AG04449 (cell line): ENCODE measurements at regions not wholly inside any gene's neighbourhood (a gene's known extent, or its start where the extent isn't known, plus 50 kb on each side); places are given as distances from the start of the nearest gene placed in this dataset.

Experiments used
- CTCF ChIA-PET: fragments of 350-600 bp; formaldehyde crosslinking; extraction: SDS; loops from one replicate; lab custom pipeline; 2021; ENCODE audit warnings: antibody characterized with exemption; lab: Yijun Ruan, JAX
- POLR2A ChIA-PET: fragments of 400-600, 350-600 bp; formaldehyde crosslinking; extraction: SDS; loops from one replicate; lab custom pipeline; 2020; ENCODE audit warnings: antibody characterized with exemption, inconsistent platforms; lab: Yijun Ruan, JAX
- DNase-seq: peaks from one replicate; pipeline ENCODE4 v3.0.0-alpha.2; 2010; ENCODE audit warnings: low read depth, low spot score
- H3K4me3 ChIP-seq: 2 replicates; pipeline ENCODE4 v1.5.1; 2011; ENCODE audit warnings: low read depth, mild to moderate bottlenecking, control low read depth, low read length
- TF ChIP-seq, protein P1 (sequence below): IDR thresholded peaks from one replicate; pipeline ENCODE4 v1.5.1; 2011; ENCODE audit warnings: mild to moderate bottlenecking, moderate library complexity, low read length, control low read depth, inconsistent platforms; ENCODE audit not compliant: insufficient read depth; ENCODE audit errors: missing control alignments

- TF ChIP-seq, protein P1, sequence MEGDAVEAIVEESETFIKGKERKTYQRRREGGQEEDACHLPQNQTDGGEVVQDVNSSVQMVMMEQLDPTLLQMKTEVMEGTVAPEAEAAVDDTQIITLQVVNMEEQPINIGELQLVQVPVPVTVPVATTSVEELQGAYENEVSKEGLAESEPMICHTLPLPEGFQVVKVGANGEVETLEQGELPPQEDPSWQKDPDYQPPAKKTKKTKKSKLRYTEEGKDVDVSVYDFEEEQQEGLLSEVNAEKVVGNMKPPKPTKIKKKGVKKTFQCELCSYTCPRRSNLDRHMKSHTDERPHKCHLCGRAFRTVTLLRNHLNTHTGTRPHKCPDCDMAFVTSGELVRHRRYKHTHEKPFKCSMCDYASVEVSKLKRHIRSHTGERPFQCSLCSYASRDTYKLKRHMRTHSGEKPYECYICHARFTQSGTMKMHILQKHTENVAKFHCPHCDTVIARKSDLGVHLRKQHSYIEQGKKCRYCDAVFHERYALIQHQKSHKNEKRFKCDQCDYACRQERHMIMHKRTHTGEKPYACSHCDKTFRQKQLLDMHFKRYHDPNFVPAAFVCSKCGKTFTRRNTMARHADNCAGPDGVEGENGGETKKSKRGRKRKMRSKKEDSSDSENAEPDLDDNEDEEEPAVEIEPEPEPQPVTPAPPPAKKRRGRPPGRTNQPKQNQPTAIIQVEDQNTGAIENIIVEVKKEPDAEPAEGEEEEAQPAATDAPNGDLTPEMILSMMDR = no peak
- DNase-seq = no peak
- POLR2A ChIA-PET = no interaction called here
- CTCF ChIA-PET = no interaction called here
- no peak overlapping the region for H3K4me3 ChIP-seq
Measured at GRCh38 chr2:200203381-200203827, 103.1 kb upstream of the SPATS2L start.

- POLR2A ChIA-PET = no interaction called here
- no peak overlapping the region for H3K4me3 ChIP-seq
- TF ChIP-seq, protein P1 = no peak
- CTCF ChIA-PET = no interaction called here
- no peak for DNase-seq
Measured at GRCh38 chr2:200208041-200208440, 98.5 kb upstream of the SPATS2L start.

- POLR2A ChIA-PET = no interaction called here
- TF ChIP-seq, protein P1 = no peak
- H3K4me3 ChIP-seq = no peak overlapping the region
- CTCF ChIA-PET = no interaction called here
- no peak for DNase-seq
Measured at GRCh38 chr2:200209030-200209429, 97.5 kb upstream of the SPATS2L start.

- CTCF ChIA-PET = interaction anchor here (1.5 kb wide), 1 partner anchor 226 kb away, joined by 6 read pairs; no protein-coding TSS in a partner anchor
- POLR2A ChIA-PET = no interaction called here
- DNase-seq = no peak
- TF ChIP-seq, protein P1 = no peak
- no peak overlapping the region for H3K4me3 ChIP-seq
Measured at GRCh38 chr2:200211643-200212042, 94.8 kb upstream of the SPATS2L start.

DNA sequence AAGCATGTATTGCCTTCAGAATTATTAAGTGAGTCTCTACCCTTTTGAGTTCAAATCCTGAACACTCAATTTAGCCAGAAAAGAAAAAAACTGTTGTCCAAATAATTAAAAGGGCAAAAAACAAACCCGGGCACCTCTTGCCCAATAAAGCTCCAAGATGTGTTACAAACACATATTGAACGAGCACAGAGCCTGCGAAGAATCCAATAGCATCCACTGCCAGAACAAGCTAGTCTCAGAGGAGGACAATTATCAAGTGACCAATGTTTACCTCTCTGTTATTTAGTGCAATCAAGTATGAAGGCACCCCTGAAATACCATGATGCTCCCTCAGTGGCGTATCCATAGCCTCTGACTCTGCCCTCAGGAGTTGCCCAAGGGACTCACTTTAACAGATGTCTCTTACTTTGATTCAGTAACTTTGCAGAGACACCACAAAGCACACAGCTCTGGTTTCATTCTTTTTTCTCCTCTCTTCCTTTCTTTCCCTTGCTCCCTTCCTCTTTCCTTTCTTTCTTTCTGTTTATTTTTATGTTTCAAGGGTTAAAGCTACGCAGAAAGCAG lies 93.5 kb upstream of the SPATS2L start:
- ChIA-PET POLR2A (interaction anchor here (0.8 kb wide), 1 partner anchor 140 kb away, joined by 3 read pairs; no protein-coding TSS in a partner anchor), CTCF (interaction anchor here (1.1 to 1.5 kb wide), 2 partner anchors 21 to 228 kb away, joined by 3 to 6 read pairs; no protein-coding TSS in a partner anchor)
- no peak overlapping the region for H3K4me3 ChIP-seq
- TF ChIP-seq, protein P1 = no peak
- no peak for DNase-seq

DNA sequence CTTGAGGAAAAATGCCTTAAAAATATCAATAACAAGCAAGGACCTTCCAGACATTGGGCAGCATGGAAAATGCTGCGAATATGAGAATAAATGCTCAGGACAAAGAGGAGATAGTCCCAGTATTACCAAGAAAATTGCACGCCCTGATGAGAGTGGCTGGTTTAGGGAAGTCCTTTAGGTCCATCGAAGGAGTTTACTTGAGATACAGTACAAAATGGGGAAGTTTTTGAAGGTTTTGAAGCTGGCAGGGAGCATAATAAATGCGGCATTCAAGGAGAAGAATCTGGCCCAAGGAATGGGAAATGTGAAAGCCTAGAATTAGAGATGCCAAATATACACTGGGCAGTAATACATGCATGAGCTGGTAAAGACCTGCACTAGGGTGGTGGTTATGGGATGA lies 90.2 kb upstream of the SPATS2L start:
- no peak for DNase-seq
- H3K4me3 ChIP-seq = no peak overlapping the region
- CTCF ChIA-PET = interaction anchor here (0.6 to 2.1 kb wide), 3 partner anchors 237 to 262 kb away, joined by 3 to 7 read pairs (median 5); no protein-coding TSS in a partner anchor
- POLR2A ChIA-PET = no interaction called here
- TF ChIP-seq, protein P1 = no peak
